VCaP (cell line): ENCODE measurements at regions not wholly inside any gene's neighbourhood (a gene's known extent, or its start where the extent isn't known, plus 50 kb on each side); places are given as distances from the start of the nearest gene placed in this dataset.
"Not testable (repeated sequence)": the region's sequence is repeated elsewhere in the genome, so short reads cannot be mapped to it uniquely, and the experiment has no call there.

ENCODE experiments used
- H3K27ac ChIP-seq: fragments of 450-650 bp; 2 replicates; pipeline ENCODE4 v1.5.1; 2017
- CTCF ChIP-seq: fragments of 450-650 bp; conservative IDR thresholded peaks from 2 replicates; pipeline ENCODE4 v1.5.1; 2017; ENCODE audit warnings: mild to moderate bottlenecking, moderate library complexity

DNA sequence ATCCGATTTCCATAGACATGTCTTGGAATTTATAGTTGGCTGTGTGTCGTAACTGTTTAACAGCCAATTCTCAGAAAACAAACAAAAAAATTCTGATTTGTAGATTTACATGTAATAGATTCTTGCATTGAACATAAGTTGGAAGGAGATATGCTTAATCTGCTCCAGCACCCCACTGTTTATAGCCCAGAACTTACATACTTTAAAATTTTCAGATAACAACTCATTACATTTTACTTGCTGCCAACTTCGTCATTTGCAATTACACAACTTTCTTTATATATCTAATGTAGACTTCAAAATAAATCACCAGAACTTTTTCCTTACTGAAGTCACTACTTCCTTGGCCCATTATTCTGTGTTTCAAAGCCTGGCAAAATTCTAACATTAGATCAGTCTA, 472.3 kb upstream of the EYS start:
- no peak for TF ChIP-seq CTCF
- no peak overlapping the region for H3K27ac ChIP-seq

DNA sequence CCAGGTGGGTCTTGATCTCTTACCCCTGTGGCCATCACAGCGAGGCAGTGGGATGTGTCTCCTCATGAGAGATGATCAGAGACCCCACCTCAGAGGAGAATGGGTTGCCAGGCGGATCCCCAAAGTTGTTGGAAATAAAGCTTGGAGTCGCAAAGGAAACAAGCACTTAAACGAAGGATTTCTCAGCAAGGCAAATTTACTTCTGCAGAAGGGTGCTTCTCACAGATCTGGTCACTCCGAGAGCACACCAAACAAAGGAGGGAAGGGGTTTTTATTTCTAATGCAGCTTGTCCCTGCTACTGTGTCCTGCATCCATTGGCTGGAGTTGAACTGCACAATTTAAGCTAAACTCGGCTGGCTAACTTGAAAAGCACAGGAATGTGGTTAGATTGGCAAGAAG, 466.6 kb upstream of the EYS start:
- no peak overlapping the region for H3K27ac ChIP-seq
- no peak for TF ChIP-seq CTCF

DNA sequence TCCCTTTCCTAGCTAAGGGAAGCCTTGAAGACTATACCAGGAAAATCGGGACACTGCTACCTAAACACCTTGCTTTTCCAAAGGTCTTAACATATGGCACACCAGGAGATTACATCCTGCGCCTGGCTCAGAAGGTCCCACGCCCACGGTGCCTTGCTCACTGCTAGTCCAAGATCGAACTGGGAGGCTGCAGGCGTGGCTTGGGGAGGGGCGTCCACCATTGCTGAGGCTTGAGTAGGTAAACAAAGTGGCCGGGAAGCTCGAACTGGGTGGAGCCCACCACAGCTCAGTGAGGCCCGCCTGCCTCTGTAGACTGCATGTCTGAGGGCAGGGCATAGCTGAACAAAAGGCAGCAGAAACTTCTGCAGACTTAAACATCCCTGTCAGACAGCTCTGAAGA, 459.7 kb upstream of the EYS start:
- not testable (repeated sequence) for H3K27ac ChIP-seq

DNA sequence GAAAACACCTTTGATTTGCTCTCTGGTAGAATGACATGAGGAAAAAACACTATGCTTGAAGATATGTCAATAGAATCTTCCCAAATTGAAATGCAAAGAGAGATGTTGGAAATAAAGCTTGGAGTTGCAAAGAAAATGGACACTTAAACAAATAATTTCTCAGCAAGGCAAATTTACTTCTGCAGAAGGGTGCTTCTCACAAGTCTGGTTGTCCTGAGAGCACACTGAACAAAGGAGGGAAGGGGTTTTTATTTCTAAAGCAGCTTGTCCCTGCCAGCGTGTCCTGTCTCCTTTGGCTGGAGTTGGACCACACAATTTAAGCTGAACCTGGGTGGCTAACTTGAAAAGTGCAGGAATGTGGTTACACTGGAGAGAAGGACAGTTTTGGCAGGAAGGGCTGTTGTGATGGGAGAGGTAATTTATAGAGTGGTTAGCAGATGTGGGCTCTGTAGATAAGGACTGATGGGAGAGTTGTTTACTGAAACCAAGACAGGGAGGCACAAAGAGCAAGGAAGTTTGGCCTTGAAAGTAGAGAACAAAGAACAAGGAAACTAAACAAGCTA, 454.6 kb upstream of the EYS start:
- no peak overlapping the region for H3K27ac ChIP-seq
- no peak for TF ChIP-seq CTCF

GRCh38 chr6:66159937-66160336, 452.9 kb upstream of the EYS start:
- H3K27ac ChIP-seq: no peak overlapping the region
- no peak for TF ChIP-seq CTCF

DNA sequence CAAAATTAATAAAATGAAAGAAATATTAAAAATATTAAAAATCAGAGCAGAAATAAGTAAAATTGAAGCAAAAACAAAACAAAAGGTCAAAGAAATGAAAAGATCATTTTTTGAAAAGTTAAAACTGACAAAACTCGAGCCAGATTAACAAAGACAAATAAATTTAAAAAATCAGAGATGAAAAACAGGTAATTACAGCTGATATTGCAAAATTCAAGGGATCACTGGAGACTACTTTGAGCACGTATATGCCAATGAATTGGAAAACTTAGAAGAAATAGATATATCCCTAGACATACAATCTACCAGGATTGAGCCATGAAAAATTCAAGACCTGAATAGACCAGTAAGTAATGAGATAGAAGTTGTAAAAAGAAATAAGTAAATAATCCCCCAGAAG, 446.2 kb upstream of the EYS start:
- TF ChIP-seq CTCF: no peak
- no peak overlapping the region for H3K27ac ChIP-seq

DNA sequence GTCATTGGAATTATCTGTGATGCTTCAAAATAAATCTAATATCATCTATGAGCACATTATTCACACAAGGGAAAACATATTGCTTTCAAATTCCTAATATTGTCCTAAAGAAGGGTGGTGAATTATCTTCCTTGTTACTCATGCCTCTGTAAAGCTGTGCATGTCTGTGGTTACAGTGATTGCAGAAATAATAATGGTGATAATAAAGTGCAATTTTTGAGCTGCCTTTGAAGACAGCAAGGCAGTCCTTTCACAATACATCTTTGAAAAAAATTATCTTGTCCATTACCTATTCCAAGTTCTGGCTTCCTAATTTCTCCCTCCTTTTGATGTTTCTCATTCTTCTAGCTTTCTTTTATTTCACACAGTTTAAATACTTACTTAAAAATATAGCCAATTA, 442.1 kb upstream of the EYS start:
- no peak overlapping the region for H3K27ac ChIP-seq
- TF ChIP-seq CTCF: no peak

DNA sequence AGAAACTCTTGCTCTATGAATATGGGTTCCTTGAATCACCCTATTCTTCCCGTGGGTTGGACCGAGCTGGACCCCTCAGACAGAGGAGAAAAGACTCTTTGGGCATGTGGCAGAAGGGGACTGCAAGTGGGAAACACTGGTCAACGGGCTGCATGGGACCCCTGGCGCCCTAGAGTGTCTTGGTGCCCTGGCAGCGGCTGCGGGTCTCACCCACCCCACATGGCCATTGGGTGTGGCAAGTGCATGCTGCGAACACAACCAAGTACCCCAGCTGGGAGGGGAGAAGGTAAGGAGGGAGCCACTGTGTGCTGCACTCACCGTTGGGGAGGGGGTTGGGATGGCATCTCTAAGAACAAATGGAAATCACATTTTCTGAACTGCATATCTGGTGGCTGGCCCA, 438.8 kb upstream of the EYS start:
- TF ChIP-seq CTCF: no peak
- H3K27ac ChIP-seq: no peak overlapping the region
